GM12872 (cell line): ENCODE measurements at regions not wholly inside any gene's neighbourhood (a gene's known extent, or its start where the extent isn't known, plus 50 kb on each side); places are given as distances from the start of the nearest gene placed in this dataset.
A peak's percentile ranks its signal among the peaks of the same experiment; 100 is the strongest.

Source experiments
- TF ChIP-seq, protein P1 (sequence below): IDR thresholded peaks from 3 replicates; pipeline ENCODE4 v1.5.1; 2011; ENCODE audit warnings: low read depth, mild to moderate bottlenecking, low read length, moderate library complexity; ENCODE audit not compliant: insufficient read depth

DNA sequence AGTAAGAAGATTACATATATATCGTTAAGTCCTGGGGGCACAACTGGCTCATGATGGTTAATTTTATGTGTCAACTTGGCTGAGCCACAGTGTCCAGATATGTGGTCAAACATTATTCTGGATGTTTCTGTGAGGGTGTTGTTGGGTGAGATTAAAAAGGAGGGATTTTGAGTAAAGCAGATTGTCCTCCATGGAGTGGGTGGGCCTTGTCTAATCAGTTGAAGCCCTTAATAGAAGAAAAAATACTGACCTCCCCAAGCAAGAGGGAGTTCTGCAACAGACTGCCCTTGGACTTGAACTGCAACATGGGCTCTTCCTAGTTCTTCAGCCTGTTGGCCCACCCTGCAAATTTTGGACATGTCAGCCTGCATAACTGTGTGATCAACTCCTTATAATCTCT lies 311.6 kb downstream of the RPS6KC1 start:
- TF ChIP-seq, protein P1, sequence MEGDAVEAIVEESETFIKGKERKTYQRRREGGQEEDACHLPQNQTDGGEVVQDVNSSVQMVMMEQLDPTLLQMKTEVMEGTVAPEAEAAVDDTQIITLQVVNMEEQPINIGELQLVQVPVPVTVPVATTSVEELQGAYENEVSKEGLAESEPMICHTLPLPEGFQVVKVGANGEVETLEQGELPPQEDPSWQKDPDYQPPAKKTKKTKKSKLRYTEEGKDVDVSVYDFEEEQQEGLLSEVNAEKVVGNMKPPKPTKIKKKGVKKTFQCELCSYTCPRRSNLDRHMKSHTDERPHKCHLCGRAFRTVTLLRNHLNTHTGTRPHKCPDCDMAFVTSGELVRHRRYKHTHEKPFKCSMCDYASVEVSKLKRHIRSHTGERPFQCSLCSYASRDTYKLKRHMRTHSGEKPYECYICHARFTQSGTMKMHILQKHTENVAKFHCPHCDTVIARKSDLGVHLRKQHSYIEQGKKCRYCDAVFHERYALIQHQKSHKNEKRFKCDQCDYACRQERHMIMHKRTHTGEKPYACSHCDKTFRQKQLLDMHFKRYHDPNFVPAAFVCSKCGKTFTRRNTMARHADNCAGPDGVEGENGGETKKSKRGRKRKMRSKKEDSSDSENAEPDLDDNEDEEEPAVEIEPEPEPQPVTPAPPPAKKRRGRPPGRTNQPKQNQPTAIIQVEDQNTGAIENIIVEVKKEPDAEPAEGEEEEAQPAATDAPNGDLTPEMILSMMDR = no peak

DNA sequence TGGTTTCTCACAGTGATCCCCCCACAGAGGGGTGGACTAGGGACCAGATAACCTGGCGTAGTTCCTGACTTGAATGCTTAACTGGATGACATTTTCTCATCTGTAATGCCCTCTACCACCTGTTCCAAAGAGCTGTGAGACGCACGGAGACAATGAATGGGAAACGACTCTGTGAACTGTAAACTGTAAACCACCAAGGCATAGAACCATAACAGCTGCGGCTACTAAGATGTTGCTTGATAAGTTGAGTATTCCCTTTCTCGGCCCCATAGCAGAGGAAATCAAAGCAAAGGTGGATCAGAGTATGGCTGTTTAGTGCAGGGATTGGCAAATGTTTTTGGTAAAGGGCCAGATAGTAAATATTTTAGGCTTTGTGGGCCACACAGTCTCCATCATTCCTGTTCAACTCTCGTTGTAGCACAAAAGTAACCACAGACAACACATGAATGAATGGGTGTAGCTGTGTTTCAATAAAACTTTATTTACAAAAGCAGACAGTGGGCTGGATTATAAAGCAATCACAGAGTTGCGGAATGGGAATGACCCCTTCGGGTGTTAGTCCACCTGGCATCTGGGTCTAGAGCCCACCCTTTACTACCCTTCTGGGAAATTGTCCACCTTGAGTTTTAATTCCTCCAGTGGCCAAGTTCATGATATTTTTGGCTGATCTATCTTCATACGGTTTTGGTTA lies 315.2 kb downstream of the RPS6KC1 start:
- TF ChIP-seq, protein P1 = no peak

DNA sequence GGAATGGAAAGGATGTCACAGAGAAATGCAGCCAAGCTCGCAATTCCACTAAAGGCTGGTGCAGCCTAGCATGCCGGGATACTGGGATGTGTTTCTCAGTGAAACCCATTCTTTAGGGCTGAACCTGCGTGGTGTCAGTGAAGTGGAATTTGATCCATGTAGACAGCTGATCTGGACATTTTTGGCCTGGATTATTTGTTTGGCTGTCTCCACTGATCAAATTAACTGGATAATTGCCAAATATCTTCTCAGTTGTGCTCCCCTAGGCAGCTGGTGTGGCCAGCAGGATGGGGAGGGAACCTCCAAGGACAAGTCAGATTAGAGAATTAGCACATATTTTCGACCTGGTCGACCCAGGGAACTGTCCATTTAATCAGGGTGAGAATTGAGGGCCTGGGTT lies 318.4 kb downstream of the RPS6KC1 start:
- TF ChIP-seq, protein P1 = no peak

DNA sequence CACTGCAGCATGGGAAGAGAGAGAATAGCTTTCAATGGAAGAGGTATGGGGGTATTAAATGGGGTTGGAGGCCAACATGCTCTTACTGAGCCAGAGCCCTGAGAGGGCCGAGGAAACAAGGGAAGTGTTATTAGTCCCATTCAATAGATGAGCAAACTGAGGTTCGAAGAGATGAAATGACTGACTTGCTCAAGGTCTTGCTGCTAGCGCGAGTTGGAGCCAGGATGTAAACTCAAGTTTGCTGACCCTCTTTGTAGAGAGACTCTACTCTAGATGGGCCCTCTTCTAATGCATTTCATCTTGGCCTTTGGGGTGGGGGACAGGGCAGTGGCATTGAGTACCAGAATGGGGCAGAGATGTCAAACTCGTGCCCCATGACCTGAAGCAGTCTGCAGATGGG lies 319.5 kb downstream of the RPS6KC1 start:
- TF ChIP-seq, protein P1 = no peak

DNA sequence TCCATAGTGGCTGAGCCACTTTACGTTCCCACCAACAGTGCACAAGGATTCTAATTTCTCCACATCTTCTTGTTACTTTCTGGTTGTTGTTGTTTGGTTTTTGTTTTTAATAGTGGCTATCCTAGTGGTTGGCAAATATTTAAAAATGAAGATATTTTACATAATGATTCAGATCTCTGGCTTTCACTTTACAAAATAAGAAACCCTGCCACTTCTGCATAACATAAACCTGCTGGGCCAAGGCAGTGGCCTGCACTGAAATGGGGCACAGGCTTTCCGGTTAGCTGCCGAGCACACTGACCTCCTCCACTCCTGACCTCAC lies 320.4 kb downstream of the RPS6KC1 start:
- TF ChIP-seq, protein P1 = no peak

DNA sequence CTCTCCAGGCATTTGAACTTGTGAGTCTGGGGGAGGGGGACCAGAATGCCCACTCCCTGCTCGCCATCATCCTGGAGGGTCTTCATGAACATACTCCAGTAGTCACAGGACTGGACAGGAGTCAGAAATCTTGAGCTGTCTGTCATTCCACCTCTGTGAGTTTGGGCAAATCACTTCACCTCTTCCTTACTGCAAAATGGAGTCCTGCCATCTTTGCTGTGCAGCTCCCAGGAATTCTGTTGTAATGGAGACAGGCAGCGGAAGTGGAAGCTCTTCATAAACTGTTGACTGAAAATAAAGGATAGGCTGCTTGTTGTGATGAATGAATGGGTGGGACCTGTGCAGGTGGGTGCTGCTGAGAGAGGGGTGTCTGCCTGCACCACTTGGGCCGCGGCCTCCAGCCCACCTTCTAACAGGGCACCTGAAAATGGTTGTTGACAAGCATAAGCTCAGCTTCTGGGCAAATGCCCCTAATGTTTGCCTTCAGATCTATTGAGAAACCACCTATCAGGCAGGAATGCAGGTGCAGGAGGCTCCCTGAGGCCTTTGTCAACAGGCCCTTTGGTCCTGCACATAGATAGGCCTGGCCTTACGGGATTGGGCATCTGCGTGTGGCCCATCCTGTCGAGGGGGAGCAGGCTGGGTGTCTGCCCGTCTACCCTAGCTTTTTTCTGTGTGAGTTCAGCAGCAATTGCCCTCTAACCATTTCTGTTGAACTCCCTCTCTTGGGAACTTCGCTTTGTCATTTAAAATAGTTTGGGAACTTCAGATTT lies 321.0 kb downstream of the RPS6KC1 start:
- TF ChIP-seq, protein P1 = no peak

DNA sequence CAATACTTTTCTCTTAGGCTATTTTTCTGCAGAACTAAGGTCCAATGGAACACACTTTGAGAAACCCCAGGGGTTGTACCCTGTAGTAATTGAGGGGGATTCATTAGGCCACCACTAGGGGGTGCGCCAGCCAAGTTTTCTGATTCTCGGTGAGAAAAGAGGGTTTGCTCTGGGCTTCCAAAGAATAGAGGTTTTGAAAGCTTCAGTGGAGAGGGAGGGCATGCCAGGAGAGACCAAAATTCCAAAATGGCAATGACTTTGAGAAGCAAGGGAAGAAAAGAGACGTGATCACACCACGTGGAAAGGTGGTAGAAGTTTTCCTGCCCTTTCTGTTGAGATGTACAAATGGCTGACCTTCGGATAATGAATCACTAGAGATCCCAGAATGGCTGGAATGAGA lies 323.3 kb downstream of the RPS6KC1 start:
- TF ChIP-seq, protein P1 = peak; percentile 88
